Astrocyte (in vitro differentiated cells and primary cell): ENCODE measurements at regions not wholly inside any gene's neighbourhood (a gene's known extent, or its start where the extent isn't known, plus 50 kb on each side); places are given as distances from the start of the nearest gene placed in this dataset.
"Not testable (repeated sequence)": the region's sequence is repeated elsewhere in the genome, so short reads cannot be mapped to it uniquely, and the experiment has no call there.

Experiments
- CTCF ChIP-seq: IDR thresholded peaks from 2 replicates; pipeline ENCODE4 v1.5.1; 2011; ENCODE audit warnings: low read depth, mild to moderate bottlenecking, inconsistent platforms, low read length, moderate library complexity; ENCODE audit not compliant: insufficient read depth
- EZH2 ChIP-seq: IDR thresholded peaks from 2 replicates; pipeline ENCODE4 v1.6.1; 2012; ENCODE audit warnings: mild to moderate bottlenecking, low read length, inconsistent platforms; ENCODE audit not compliant: insufficient read depth

GRCh38 chr7:39762466-39762865, 139.1 kb downstream of the RALA start:
- not testable (repeated sequence) for TF ChIP-seq CTCF, EZH2
